ENCODE measurements at regions not wholly inside any gene's neighbourhood (a gene's known extent, or its start where the extent isn't known, plus 50 kb on each side); places are given as distances from the start of the nearest gene placed in this dataset.

DNA sequence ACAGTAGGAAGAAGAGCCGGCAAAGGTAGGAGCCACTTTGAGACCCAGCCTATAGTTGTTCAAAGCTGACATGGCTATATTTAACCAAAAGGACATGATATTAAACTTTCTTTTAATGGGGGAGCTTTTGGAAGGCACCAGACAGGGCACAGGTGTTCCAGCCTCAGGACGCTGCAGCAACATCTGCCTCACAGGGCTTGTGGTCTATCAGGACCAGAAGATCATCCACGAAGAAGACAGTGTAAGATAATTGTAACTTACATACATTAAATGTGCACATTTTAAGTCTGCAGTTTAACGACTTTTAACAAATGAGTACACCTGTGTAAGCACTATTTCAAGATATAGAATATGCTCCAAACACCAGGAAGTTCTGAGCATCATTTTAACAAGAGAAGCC is 168.2 kb upstream of the PMEPA1 start:
- DNase-seq (ENCODE audit: low spot score): no peak

DNA sequence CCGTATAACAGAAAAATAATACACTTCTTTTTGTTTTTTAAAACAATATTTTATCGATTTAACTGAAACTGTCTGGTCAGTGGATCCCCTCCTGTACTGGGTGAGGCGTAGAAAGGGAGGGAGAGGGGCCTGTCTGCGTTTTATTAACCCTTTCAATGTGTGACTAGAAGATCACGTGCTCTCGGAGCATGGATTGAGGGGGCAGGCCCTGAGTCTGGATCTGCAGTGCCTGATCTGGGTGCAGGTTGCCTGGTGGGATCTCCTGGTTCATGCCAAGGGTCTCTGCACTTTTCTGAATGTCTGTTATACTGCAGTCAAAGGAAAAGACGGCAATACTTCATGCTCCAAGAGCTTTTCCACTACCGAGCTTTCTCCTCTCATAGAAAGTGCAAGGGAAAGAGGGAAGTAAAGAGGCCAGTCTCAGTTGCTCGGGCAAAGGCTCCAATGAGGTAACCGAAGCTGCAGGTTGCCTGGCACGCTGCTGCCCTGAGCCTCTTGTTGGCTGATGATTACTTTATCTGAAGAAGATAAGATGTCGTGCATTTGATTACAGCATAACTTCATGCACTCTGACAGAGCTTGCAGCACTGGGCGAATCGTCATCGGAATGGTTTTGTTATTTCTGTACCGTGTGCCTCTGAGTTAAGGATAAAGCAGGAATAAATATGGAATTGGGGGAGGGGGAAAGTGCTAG is 167.5 kb upstream of the PMEPA1 start:
- DNase-seq (ENCODE audit: low spot score): peak; percentile 34

DNA sequence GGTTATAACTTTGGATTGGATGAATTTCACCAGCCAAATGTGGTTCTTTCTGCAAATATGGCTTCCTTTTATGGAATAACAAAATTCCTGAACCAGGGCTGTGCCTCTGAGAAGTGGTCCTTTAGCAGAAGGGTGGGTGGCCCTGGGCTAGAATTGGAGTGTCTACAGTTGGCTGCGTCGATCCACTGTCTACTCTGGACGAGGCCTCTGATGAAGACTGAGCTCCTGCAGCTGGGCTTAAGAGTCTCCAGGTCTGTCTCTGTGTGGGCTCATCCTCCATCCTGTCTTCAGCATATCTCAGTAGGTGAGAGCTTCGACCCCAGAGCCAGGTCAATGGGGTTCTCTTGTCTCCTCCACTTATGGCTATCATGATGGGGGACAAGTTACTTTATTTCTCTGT is 166.3 kb upstream of the PMEPA1 start:
- DNase-seq (ENCODE audit: low spot score): no peak

DNA sequence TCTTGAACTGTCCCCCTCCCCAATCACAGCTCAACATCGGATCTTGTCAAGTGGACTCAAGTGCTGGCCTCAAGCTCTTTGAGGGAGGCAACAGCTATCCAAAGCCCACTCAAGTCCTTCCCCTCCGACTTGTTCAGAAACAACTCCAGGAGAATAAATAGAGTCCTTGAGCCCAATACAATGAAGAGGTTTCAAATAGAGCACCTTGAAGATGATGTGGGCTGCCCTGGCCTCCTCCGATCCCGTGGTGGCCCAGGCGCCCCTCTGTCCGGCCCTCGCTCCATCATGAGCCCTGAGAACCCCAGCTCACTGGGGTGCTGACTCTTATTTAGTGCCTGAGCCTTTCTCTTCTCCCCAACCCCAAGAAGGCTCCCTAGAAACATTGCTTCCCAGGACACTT is 164.3 kb upstream of the PMEPA1 start:
- no peak for DNase-seq (ENCODE audit: low spot score)

DNA sequence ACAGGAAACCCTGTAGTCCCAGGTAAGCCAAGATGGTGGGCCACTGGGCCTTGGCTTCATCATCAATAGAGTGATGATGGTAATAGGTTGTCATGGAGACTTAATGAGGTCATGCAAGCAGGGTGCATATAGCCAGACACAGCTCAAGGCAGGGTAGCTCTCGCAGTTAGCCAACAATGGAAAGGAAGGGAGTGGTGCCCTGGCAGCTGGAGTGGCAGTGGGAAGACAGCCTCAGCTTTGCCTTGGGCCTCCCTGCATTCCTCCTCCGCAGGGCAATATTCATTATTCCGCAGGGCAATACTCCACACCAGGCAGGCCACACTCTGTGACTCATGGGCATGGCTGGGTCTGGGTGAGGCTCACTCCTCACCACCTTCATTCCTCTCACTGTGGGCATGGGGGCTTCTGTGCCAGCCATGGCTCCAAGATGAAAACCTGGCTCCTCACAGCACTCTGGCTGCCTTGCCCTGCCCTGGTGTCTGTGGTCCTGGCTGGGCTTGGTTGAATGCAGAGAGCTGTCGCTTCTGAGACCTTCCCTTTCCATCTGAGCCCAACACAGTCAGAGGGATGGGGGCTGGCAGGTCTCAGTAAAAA is 163.1 kb upstream of the PMEPA1 start:
- no peak for DNase-seq (ENCODE audit: low spot score)

DNA sequence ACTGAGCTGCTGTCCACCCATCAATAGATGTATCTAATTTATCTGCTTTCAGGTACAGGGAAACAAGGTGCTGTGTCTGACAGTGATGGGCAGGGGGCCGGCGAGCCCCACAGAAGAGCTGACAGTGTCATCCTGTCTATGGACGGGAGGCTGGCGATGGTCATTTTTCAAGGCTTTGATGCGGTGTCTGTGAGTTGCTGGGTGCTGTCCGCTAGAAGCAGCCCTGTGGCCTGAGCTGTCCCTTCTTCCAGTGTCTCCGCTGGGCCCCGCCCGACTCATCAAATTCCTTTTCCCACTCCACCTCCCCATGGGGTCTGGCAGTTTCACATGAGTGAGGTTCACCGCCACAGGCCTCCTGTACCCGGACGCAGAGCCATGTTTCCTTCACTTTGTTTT is 161.4 kb upstream of the PMEPA1 start:
- DNase-seq (ENCODE audit: low spot score): no peak

DNA sequence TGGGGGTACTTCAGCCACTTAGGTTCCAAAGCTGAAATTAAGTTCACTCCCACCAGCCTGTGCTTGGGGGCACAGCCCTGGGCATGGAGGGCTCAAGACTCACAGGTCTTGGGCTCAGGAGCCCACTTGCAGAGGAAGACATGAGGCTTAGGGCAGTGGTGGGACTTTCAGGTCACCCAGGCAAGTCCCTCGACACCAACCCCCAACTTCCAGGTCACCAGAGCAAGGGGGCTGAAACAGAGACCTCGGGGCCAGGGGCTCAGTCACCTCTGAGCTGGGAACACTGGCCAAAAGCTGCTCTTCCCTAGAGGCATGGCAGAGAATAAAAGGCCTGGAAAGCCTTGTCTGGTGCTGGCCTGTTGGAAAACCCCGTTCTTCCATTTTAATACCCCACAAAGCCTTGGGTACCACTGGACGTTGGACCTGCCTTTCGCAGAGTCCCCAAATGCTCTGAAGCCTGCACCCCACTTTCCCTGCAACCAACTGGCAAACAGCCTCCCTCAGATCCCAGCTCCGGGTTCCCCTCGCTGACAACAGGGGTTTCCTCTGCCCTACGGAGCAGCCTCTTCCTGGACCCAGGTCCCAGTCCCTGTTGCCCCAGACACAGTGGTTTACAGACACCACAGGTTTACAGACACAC is 160.9 kb upstream of the PMEPA1 start:
- no peak for DNase-seq (ENCODE audit: low spot score)

DNA sequence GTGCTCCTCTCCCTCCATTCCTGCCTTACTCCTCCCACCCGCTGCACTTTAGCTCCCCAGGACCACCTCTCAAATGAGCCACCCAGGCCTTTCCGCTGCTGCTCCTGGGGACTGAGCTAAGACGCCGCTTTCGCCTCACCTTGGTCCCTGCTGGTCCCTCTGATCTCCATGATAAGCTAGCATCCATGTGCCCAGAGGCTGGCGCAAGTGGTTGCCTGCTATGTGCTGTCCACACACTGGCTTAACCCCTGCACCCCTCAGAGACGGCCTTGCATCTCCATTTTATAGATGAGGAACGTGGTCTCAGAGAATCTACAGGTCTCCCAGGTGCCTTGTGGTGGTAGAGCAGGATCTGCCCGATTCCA is 160.1 kb upstream of the PMEPA1 start:
- no peak for DNase-seq (ENCODE audit: low spot score)

DNA sequence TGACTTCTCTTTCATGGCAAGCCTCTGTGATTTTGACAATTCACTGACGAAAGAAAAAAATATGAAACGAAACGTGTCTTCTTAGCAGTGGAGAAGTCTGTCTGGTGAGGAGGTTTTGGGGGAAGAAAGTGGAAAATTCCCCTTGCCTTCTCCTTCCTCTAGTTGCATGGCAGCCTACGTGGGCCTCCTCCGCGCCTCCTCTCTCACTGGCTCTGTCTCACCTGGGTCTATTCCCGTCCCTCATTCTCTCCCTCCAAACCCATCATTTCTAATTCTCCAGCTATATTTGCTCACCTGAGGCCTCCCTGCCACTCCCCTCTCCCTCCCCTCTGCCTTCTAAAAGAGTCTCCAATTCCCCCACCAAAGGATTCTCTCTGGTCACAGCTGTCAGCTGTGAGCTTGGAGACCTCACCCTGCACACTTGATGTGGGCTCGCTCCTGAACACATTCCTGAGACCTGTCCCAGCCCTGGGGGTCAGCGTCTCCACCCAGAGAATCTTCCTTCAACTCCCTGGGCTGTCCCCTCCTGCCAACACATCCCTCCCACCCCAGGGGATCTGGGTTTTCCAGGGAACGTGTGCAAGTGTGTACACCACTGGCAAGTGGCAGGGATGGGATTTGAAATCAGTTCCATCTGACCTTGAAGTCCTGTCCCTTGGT is 159.6 kb upstream of the PMEPA1 start:
- DNase-seq (ENCODE audit: low spot score): no peak

DNA sequence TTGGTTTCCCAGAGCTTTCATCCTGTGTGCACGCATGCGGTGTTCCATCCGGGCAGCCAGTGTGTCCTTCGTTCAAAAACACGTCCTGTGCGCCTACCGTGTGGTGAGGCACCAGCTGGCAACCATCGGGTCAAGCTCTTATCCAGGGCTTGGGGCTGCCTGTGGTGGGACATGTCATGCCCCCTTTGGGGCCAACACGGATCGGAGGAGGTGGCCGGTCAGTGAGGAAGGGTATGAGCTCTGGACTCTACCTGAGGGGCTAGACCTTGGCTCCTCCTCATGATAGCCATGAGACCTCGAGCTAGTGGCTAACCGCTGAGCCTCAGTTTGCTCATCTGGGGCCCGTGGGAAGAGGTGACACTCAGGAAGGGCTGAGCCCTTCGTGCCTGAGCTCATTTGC is 158.5 kb upstream of the PMEPA1 start:
- DNase-seq (ENCODE audit: low spot score): no peak

DNA sequence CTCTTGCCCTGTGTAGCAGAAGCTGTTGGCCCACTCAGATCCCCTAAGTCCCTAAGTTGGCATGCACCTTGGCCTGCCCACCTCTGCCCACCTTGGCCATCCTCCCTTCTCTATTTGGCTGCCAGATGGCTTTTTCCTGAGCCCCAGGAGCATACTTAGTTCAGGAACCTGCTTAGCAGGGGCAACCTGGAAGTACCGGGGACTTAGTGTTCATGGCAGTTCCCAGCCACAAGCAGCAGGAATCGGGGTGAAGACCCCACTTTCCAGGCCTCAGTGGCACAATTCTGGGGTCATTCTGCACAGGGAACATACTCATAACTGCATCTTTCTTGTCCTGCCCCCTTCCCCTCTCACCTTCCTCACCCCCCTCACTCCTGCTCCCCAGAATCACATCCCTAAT is 158.0 kb upstream of the PMEPA1 start:
- no peak for DNase-seq (ENCODE audit: low spot score)

DNA sequence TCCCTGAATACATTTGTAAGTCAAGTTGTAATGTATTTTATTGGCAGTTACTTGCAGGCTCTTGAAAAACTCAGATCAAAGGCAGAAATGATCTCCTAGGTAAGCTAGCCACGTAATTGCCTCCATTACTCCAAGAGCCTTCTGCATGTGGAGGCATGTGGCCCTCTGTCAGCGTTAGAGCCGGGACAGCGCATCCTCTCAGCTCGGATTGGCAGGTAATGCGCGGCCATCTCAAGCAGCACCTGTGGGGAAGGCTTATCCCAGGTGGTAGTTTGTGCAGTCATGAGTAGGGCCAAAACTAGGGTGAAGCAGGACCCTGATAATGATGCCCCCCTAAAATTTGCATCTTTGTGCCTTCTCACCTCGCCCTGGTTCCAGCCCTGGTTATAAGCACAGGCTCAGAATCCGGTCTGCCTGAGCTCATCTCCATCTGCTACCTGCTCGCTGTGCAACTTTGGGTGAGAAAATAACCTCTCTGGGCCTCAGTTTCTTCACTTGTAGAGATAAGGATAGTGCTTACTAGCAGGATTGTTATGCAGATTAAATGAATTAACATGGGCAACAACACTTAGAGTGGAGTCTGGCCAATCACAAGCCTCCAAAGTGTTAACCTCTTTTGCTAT is 157.5 kb upstream of the PMEPA1 start:
- no peak for DNase-seq (ENCODE audit: low spot score)

DNA sequence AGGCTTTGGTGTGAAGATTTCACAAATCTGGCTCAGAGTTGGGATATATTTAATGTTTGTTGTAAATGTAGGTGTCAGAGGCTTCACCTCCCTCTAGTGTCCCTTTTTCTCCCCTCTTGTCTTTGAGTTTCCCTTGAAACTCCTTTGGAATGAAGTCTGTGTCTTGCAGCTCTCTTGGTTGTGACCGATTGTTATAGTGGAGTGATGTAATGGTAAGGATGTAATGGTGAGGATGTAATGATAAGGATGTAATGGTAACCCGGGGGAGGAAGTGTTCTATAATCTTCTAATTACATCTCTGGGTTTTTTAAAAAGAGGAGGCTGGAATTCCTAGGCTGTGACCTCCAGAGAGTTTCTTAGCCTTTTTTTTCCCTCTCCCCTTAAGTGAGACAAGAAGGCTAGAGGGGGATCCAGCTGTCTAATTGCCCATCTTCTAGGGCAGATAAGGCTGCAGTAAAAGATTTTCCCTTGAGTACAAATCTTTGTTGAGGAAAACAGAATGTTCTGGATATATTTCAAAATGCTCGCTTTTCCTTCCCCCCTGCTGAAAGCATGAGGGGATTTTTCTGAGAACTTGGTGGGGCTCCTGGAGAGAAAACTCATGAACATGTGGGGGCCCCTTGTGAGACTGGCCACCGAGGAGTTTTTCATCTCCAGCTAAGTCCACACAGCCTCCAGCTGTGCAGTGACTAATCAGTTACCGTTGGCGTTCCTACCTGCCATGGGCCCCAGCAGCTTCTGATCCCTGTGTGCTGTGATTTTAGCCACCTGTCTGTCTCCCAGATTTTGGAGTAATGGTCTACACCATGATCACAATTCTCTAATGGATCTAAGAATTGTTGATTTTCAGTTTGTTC is 156.7 kb upstream of the PMEPA1 start:
- no peak for DNase-seq (ENCODE audit: low spot score)

DNA sequence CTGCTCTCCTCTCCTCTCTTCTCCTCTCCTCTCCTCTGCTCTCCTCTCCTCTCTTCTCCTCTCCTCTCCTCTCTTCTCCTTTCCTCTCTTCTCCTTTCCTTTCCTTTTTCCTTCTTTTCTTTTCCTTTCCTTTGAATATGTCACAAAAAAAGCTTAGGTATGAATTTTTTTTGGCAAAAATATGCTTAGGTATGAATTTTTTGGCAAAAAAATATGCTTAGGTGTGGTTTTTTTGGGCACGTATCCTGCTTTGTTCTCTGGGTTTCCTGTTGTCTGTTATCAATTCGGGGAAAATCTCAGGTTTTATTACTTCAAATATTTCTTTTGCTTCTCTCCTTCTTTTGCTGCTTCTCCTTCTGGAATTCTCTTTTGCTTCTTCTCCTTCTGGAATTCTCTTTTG is 155.5 kb upstream of the PMEPA1 start:
- no peak for DNase-seq (ENCODE audit: low spot score)

DNA sequence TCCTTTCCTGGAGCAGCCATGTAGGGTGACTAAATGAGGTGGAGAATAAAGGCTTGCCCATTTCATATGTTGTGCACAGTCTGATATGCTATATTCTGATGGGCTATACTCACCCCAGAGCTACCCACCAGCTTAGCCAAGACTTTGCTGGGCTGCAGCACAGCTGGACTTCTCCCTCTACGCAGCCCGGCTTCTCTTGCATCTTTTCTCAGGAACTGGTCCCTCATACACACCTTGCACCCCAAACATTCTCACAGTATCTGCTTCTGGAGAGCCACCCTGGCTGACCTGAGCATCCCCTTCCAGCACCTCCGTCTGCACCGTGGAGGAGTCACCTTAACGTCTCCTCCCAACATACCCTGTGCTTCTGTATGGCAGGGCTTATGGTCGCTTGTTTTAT is 150.8 kb upstream of the PMEPA1 start:
- no peak for DNase-seq (ENCODE audit: low spot score)

DNA sequence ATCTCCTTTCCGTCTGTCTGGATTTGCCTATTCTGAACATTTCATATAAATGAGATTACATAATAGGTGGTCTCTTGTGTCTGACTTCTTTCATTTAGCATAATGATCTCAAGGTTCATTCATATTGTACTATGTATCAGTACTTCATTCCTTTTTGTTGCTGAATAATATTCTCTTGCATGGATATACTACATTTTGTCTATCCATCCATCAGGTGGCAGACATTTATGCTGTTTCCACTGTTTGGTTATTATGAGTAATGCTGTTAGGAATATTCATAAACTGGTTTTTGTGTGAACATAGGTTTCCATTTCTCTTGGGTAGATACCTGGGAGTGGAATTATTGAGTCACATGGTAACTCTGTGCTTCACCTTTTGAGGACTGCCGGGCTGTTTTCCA is 148.2 kb upstream of the PMEPA1 start:
- no peak for DNase-seq (ENCODE audit: low spot score)

DNA sequence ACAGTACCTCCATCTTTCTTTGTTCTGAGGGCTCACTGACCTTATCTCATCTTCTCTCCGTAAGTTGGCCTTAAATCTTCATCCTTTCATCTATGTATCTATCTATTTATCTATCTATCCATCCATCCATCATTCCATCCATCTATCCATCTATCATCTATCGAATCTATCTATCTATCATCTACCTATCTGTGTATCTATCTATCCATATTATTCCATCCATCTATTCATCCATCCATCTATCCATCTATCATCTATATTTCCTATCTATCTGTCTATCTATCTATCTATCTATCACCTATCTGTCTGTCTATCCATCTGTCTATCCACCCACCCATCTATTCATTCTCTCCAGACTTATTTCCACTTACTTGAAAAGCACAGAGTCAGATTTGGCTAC is 147.3 kb upstream of the PMEPA1 start:
- no peak for DNase-seq (ENCODE audit: low spot score)

DNA sequence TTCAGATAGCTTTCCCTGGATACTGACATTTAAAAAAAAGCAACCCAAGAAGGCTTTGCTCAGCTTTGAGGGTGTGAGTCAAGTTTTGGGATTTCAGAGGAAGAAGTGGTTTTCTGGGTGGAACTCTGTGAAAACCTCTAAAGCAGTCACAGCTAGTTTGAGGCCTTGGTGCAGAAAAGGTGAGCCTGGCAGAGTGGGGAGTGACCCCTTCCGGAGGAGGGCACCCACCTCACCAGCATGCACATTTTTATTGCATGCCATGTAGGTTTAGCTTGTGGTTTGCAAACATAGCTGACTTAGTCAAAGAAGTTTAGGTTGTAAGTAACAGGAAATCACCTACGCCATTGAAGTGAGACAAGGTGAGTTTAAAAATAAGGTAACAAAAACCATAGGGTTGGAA is 146.8 kb upstream of the PMEPA1 start:
- DNase-seq (ENCODE audit: low spot score): no peak

DNA sequence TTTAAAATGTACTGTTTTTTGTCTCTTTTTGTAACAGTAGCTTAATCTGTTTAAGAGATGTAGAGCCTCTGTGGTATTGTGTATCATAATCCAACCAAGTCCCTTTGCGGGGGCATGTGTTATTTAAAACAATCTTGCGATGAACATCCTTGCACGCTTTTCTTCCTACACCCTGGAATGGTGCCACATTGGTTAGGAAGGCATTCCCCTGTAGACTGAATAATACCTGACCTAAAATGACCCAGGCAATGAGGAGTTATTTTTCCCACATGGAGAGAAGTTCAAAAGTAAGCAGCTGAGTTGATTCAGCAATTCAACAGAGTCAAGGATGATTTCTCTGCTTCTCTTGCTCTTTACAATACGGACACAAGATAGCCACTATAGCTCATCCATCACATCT is 142.0 kb upstream of the PMEPA1 start:
- DNase-seq (ENCODE audit: low spot score): no peak

DNA sequence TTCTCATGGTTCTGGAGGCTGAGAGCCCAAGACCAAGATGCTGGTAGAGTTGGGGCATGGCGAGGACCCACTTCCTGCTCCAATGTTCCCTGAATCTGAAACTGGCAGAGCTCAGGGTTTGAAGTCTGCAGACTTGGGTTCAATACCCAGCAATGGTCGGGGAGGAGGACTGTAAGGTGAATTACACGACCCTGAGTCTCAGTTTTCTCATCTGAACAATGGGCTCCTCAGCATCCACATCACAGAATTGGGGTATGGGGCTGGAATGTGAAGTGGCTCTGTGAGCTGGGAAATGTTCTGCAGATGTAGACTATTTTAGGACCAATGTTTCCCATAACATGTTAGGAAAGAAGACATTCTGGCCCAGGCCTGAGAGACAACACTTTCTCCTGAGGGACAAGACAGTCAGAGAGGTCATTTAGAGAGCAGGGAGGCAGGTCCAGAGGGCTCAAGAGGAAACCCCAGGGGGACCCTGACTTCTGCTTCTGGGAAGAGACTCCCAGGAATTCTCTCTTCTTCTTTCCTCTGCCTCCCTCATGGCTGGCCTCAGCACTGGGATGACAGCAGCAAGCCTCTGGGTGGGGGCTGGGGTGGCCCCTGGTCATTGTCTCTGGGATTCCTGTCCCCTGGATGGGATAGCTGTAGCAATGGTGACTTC is 141.3 kb upstream of the PMEPA1 start:
- no peak for DNase-seq (ENCODE audit: low spot score)

DNA sequence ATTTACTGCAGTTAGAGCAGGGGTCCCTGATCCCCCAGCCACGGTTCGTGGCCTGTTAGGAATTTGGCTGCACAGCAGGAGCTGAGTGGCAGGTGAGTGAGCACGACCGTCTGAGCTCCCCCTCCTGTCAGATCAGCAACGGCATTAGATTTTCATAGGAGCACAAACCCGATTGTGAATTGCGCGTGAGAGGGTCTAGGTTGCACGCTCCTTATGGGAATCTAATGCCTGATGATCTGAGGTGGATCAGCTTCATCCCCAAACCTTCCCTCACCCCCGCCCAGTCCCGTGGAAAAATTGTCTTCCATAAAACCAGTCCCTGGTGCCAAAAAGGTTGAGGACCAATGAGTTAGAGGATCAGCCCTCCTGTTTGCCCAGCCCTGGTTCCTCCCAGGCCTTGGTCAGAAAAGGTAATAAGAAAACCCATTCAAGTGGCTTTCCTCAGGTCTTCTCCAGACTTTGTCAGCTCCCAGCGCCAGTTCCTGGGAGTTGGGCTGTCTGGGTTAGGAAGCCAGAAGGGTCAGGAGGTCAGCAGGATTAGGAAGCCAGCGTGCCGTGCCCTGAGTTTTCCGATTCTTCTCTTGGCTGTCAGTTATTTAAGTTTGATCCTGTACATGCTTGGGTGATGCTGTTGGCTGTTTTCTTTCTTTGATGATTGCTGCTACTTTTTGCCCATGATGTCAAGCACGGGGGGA is 139.9 kb upstream of the PMEPA1 start:
- DNase-seq (ENCODE audit: low spot score): no peak

All from ureter (tissue), 1 donor.